Medulla oblongata (tissue), 1 donor: ENCODE measurements at regions not wholly inside any gene's neighbourhood (a gene's known extent, or its start where the extent isn't known, plus 50 kb on each side); places are given as distances from the start of the nearest gene placed in this dataset.

Source experiments
- DNase-seq: peaks from one replicate; pipeline ENCODE4 v3.0.0-alpha.2; 2015; ENCODE audit errors: extremely low spot score

GRCh38 chrX:88526385-88526784, 220.6 kb upstream of the CPXCR1 start:
- DNase-seq, result no peak

DNA sequence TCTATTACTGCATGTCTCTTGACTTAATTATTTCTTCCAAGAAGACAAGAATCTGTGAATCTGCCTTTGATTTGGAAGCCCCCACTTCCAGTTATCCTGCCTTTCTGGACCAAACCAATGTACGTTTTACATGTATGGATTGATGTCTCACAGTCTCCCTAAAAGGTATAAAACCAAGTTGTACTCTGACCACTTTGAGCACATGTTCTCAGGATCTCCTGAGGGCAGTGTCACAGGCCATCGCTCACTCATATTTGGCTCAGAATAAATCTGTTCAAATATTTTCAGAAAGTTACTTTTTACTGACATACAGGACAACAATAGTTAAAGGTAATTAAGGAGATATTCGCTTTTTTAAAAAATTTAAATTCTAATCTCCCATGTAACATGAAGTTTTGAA, 188.6 kb upstream of the CPXCR1 start:
- no peak for DNase-seq

GRCh38 chrX:88560673-88561330, 186.2 kb upstream of the CPXCR1 start:
- peak; percentile 3 for DNase-seq

DNA sequence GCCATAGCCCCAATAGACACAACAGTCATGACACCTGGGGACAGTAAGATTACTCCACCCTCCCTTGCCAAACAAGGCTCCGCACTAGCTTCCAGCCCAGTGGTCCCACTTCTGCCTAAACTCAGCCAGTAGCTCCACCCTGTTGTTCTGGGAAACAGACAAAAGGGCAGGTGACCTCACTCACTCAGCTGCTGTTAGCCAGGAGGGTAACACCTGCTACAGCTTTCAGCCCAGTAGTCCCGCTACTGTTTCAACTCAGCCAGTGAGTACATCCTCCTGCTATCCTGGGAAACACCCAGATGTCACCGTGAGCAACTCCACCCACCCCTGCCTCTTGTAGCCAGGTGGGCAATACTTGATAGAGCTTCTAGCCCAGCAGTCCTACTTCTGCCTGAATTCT, 162.7 kb upstream of the CPXCR1 start:
- DNase-seq, result no peak

DNA sequence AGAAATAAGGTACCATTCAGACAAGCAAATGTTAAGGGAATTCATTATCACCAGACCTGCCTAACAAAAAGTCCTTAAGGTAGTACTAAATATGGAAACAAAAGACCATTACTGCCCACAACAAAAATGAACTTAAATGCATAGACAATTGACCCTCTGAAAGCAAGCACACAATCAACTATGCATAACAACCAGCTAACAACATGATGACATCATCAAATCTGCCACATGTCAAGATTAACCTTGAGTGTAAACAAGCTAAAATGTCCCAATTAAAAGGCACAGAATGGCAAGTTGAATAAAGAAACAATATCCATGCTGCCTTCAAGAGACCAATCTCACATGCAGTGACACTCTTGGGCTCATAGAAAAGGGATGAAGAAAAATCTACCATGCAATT, 160.7 kb upstream of the CPXCR1 start:
- DNase-seq, result no peak

- no peak for DNase-seq
Observed at GRCh38 chrX:88603237-88603636, 143.8 kb upstream of the CPXCR1 start.

- DNase-seq, result no peak
Observed at GRCh38 chrX:88604433-88605221, 142.4 kb upstream of the CPXCR1 start.

- no peak for DNase-seq
Observed at GRCh38 chrX:88605222-88605583, 141.8 kb upstream of the CPXCR1 start.

DNA sequence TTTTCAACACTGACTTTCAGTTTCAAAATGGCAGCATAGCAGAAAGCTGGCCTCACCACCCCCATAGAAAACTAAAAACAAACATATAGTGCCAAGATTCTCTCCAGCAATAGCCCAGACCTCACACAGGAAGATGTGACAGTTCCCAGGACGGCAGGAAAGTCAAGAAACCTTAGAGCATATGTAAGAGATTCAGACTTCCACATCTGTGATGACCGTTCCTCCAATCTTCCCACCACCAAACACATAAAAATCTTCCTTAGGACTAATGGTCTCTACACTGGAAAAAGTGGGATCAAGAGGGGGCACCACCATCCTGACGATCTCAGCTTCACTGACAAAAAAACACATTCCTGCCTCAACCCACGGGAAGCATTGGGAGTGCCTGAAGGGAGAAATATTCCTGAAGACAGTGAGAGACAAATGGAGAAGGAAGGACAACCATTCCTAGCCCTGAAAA, 134.1 kb upstream of the CPXCR1 start:
- DNase-seq, result no peak

GRCh38 chrX:88613338-88613737, 133.7 kb upstream of the CPXCR1 start:
- peak; percentile 36 for DNase-seq

DNA sequence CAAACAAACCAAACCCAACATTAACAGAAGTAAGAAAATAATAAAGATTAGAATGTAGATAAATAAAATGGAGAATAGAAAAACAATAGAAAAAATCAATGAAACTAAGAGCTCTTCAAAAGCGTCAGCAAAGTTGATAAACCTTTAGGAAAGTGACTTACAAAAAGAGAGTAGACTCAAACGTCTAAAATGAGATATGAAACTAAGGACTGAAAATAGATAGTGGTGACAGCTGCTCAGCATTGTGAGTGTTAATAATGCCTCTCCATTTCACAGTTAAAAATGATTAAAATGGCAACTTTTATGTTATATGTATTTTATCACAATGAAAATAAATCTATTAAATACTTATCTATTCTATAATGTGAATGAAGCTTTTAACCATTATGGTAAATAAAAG, 125.7 kb upstream of the CPXCR1 start:
- no peak for DNase-seq

DNA sequence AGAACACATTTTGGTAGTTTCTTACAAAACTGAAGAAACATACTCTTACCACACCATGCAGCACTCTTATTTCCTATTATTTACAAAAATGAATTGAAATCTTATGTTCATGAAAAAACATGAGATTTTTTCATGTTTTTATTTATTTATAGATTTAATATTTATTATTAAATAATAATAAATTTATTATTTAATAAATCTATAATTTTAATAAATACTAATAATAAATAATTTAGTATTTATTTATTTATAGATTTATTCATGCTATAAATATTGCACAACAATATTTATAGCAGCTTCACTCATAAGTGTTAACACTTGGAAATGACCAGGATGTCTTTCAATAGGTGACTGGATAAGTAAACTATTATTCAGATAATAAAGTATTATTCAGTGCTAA, 91.6 kb upstream of the CPXCR1 start:
- no peak for DNase-seq

DNA sequence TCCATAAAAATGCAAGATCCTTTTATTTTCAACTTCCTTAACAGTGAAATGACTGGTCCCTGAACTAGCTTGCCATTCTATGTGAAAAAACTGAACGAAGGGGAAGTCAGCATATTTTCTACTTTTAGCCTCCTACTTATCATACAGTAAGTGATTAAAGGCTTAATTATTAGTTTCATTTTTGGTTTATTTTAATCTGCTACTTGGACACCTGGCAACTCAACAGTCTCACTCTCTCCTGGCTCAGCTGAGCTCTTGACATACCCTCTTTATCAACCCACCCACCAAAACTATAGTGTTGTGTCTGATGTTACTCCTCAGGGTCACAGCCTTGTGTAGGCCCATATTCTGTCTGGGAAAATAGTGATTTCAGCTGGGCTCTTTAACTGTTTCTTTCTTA, 86.2 kb upstream of the CPXCR1 start:
- no peak for DNase-seq

GRCh38 chrX:88672261-88672660, 74.8 kb upstream of the CPXCR1 start:
- DNase-seq, result no peak
